CD4-positive, alpha-beta T cell treated with Interleukin-4 for 1 hour (primary cell): ENCODE measurements at regions not wholly inside any gene's neighbourhood (a gene's known extent, or its start where the extent isn't known, plus 50 kb on each side); places are given as distances from the start of the nearest gene placed in this dataset.
"Not testable (repeated sequence)": the region's sequence is repeated elsewhere in the genome, so short reads cannot be mapped to it uniquely, and the experiment has no call there.

Experiments
- DNase-seq, 2 donors: peaks; one replicate each; pipeline ENCODE4 v3.0.0-alpha.2; 2020 to 2022

DNA sequence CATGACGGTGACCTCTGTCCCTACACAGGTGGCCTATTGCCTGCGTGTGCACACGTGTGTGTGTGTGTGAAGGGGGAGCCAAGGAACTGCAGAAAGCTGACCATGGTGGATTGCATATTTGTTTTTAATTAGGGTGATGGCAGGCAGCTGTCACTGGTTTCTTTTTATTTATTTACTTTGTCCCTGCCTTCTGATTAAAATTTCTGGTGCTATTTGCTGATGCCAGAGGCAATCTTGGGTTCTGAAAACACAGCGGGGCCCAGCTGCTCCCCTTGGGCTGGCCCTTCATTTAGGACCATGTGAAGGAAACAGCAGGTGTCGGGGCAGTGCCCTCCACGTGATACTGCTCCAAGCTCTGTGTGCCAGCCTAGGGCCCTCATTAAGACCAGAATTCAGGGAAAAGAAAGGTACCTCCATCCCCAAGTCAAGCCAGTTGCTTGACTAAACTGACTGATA lies 71.3 kb upstream of the PODXL start:
- no peak for DNase-seq

DNA sequence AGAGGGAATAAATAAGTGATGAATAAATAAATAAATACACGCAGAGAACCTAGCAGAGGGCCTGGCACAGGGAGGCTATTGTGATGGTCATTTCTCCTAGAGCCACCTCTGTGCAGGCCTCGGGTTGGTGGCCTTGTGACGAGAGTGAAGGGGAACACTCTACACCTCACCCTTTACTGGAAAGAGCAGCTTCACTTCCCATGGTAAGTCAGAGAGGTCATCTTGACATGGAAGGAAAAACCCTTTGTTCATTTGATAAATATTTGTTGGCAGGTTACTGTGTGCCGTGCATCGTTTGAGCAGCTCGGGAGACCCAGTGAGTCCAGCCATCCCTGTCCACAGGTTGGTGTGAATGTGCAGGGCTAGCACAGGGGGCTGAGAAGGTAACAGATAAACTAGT lies 70.2 kb upstream of the PODXL start:
- no peak for DNase-seq

DNA sequence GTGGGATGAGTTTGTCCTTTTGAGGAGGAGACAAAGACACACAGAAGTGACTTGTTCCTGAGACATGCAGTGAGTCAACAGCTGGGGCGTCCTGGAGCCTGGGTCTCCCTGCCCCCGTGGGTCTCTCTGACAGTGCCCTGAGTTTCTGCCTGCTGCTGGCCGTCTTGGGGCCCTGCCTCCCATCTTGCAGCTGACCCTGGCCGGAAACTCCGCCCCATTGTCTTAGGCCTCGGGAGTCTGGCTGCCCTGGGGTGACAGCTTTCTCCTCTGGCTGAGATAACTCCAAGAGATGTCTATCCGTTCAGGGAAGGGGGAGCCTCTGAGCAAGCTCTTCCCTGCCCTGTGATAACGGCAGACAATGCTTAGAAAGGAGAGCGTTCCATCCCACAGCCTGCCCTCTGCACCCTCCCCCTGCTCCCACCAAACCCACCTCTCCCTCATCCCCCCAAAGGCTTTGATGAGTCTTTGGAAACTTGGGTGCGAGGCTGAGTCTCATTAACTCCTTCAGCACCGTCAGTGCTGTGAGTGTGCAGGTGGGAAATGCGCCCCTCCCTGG lies 69.5 kb upstream of the PODXL start:
- no peak for DNase-seq

DNA sequence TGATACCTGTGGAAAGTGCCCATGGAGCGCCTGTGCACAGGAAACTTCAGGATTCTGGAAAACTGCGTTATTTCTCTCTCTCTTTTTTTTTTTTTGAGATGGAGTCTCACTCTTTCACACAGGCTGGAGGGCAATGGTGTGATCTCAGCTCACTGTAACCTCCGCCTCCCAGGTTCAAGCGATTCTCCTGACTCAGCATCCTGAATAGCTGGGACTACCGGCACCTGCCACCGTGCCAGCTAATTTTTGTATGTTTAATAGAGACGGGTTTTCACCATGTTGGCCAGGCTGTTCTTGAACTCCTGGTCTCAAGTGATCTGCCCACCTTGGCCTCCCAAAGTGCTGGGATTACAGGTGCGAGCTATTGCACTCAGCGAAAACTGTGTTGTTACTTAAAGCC lies 68.9 kb upstream of the PODXL start:
- DNase-seq, result not testable (repeated sequence)

DNA sequence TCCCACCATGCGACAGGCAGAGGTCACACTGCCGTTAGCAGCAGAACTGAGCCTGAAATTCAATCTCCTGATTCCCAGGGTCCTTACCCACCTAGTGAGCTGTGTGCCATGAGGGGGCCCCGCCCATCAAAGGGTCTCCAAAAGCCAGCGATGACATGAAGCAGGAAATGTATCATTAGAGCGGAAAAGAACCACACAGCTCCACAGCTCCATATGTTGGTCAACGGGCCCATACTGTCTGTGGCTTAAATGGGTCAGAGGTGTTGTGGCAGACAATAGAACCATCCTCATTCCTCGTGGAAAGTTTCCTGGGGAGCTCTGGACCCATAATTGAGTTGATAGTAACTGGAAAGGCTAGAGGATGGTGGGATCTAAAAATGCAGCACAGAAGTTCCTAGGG lies 68.1 kb upstream of the PODXL start:
- no peak for DNase-seq

DNA sequence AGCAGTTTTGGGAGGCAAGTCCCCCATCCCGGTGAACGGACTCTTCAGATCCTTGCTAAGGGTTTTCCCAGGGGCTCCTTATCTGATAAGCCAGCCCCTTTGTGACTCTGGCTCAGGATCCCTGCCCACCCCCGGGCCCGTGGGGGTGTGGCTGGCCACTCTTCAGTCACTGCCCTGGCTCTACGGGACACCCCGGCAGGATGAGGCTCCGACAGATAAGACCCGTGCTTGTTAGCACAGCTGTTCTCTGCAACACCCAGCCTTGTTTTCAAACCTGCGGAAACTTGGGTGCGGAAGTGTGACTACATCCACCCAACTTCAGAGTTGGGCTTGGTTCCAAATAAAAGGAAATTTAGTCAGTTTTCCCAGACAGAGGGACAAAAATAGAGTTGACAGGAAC lies 66.7 kb upstream of the PODXL start:
- no peak for DNase-seq

DNA sequence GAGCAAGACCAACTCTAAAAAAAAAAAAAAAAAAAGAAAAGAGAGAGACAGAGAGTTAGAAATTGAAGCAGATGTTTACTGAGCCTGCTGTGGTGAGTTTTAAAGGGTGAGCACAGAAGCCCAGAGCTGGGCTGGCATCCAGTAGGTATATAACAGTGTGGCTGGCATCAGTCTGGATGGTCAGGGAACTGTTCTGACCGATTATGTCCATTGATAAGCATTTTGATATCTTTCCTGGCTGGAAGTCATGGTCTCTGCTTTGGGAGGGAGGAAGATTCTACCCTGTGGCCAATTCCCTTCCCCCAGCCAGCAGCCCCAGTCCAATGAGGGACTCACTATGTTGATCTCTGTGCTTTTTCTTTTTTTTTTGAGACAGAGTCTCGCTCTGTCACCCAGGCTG lies 65.2 kb upstream of the PODXL start:
- no peak for DNase-seq

DNA sequence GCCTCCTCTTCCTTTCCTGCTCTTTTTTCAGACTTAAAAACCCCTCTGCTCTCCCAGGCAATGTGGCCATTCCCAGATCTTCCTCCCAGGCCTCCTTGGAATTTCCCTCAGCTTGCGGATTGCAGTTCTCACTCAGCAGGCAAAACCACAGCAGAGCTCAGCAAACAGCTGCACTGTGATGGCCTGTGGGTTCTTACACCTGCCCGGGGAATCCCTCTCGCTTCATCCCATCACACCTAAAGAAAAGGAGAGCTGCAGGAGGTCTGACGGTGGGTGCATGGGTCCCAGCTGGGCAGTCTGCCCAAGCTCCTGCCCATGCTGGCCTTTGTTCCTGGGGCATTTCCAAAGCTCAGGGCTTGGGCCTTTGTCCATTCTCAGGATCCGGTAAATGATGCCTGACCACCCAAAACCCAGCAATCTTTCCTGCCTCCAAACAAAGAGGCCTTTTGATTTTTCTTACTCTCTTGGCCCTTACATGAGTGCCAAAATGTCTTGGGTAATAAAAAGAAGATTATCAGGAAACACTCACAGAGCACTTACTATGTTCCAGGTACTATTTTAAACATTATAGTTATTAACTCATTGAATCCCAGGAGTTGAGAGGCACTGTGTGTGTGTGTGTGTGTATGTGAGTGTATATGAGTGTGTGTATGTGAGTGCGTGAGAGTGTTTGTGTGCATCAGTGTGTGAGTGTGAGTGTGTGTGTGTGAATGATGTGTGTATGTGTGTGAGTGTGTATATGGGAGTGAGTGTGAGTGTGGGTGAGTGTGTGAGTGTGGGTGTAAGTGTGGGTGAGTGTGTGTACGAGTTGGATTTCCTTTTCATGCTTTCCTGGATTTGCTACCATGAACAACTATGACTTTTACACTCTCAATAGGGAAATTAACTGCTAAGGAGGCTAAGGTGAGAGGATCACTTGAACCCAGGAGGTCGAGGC lies 64.5 kb upstream of the PODXL start:
- no peak for DNase-seq

DNA sequence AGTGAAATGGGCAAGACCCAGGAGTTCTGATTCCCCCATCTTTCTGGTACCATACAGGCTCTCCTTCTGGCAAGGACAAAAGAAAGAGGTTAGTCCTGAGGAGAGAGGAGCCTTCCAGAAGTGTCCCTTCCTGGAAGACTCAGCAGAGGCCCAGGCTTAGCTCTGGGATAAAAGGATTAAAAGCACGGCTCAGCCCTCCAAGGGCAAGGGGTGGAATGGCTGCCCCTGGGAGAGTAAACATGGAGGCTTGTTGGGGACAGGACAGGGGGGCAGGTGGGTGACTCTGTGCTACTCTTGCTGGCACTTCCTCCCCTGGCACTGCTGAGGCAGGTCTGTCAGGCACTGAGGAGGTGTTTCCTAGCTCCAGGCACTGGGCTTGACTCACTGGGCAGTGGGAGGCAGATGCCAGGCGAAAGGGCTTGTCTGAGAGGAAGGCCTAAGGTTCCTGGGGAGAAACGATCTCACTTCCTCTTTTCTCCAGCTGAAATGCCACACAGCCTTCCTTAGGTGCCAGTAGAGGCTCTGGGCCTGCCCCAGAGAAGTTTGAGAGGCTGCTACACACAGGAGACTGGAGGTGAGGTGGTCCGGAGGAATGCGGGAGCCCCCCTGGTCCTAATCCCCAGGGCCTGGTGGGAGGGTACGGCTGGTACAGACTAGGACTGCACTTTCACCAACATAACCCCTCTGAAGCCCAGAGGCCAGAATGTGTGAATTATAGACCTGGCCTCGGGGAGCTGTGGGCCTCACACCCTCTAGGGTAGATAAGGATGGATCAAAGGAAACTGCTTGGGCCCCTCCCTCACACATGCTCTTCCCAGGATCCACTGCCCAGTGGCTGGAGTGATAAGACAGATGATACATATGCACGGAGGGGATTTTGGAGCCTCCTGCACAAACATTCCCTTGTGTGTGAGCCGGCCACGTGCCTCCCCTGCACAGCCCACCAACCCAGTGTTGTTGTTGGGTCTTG lies 63.2 kb upstream of the PODXL start:
- DNase-seq, result peak in 1 of 2 donors; percentile 14

DNA sequence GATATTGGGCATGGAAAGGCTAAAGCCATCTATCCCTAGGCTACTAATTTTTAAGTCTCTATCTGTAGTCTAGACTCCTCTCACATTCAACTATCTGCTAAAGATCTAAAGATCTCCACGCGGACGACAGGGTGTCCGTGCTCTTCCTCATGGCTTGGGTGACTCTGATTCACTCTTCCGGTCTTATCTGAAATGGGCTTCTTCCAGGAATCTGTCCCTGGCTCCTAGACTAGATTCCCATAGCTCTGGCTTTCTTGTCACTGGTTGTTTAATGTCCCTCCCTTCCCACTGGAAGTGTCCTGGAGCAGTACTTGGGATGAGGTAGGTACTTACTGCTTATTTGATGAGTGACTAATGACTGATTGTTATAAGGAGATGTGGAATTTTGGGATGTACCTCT lies 62.0 kb upstream of the PODXL start:
- DNase-seq, result no peak

DNA sequence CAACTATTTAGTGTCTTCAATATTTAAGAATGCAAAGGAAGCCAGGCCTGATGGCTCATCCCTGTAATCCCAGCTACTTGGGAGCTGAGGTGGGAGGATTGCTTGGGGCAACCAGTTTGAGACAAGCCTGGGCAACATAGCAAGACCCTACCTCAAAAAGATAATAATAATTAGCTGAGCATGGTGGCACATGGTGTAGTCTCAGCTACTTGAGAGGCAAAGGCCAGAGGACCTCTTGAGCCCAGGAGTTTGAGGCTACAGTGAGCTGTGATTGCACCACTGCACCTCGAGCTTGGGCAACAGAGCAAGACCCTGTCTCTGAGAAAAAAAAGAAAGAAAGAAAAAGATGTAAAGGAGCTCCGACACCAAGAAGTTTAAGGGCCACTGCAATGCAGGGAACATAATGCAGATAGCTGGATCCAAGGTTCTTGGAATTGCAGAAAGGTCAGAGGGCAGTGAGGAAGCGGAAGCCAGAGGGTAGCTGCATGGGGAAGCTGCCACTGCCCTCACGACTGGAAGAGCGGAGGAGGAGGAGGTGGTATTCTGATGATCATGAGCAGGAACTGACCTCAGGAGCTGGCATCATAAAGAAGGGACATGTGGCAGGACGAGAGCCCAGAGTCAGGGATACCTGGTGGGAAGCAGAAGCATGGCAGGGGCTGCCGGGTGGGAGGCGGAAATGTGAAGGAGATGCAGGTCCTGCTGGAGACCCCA lies 60.2 kb upstream of the PODXL start:
- DNase-seq, result no peak

DNA sequence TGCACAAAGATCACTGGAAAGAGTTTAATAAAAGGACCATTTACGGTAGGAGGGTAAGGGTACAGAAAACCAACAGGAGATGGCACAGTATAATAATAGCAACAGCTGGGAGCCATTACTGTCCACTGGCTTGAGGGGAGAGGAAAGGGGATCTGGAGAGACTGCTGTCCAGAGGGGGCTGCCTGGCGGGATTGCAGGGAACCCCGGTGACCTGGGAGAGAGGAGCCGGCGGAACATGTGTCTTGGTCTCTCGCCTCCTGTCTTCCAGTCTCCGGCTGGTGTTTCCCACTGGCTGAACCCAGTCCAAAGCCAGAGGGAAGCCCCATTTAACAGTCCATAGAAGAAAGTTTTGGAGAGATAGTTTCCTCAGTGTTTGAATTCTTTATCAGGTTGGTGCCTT lies 57.5 kb upstream of the PODXL start:
- no peak for DNase-seq

DNA sequence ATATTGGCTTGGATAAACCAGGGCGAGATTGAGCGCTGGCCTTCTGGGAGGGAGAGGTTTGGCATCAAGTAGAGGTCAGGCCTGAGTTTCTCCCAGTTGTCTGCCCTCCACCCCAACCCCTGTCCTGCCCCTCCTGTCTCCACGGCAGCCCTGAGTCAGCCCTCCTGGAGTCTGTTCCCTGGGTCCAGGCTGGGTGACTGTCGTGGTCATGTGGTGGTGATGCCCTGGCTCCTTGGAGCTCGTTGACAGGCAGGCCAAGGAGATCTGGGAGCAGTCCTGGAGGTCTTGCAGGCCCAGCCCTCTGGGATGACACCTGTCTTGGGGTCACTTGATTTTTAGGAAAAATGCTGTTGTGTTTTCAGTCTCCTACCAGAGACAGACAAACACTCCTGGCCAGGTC lies 53.6 kb upstream of the PODXL start:
- DNase-seq, result no peak

DNA sequence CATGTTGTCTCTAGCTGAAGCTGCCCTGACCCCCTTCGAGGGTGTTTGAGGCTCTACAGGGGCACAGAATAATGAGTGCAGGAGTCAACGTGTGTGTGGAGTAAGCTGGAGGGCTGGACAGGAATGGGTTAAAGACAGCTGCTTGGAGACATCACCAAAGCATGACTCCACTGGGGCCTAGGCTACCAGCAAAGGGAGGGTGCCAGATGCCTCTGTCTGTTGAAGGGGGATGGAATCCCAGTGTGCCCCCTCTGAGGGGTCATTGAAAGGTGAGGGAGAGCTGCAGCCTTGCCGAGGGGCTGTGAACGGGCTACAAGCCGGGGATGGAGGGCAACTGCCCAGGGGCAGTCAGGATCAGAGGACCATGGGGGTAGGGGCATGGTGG lies 51.7 kb upstream of the PODXL start:
- DNase-seq, result no peak

DNA sequence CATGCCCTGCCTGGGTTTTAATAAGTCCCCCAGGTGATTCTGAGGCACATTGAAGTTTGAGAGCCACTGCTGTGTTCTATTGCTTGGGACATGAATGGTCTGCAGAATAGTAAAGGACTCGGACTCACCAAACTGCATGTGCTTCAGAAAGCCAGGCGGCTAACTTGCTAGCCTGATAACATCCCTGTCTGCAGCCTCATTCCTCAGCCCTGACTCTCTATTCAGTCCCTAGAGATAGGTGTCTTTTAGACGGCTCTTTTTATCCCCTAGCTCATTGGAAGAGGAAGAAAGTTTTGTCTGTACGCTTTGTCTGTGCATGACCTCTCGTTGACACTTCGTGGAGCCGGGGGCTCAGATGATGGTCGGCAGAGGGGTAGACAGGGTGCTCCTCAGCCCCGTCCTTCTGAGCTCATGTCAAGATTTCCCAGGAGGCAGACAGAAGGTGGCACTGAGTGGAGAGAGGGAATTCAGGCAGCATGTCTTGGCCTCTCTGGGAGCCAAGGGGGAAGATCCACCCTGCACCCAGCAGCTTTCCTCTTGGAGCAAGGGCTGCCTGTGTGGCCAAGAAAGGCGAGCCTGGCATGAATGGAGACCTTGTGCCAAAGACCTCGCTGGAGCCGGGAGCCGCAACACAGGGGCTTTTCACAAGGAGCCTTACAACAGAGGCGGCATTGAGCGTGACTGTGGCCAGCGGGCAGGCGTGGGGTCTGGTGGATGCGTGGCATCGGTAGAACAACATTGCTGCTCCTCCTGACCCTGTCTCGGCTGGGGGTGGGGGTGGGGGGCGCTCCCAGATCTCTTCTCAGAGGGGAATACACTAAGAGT lies 51.1 kb upstream of the PODXL start:
- DNase-seq, result no peak

DNA sequence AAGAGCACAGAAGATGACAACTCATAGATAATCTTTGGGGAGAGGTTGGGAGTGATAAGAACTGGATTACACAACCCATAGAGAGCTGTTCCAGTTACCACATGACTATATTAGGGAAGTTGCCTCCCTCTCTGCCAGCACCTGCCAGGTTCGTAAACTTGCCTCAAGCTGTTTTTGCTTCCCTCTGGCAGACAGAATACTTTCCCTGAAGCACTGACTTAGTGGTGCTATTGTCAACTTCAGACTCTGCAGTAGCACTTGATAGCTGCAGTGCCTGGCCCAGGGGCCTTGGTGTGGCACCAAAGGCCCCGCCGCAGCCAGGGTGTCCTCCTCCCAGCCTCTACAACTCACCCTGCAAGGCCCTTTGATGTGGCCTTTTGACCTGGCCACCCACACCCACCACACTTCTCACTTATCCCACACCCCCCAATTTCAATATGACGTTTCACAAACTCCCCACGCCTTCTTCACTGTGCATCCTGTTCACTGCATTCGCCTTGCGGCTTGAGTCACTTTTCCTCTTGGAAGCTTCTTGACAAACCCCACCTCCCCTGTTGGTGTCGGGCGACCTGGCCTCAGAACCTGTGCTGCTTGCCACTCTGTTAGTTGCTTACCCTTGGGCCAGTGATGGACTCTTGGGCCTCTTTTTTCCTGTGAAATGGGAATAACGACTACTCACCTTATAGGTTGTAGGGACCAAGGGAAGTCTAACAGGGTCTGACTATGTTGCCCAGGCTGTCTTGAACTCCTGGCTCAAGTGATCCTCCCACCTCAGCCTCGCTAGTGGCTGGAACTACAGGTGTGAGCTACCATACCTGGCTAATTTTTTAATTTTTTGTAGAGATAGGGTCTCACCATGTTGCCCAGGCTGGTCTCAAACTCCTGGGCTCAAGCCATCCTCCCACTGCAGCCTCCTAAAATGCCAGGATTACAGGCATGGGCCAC lies 50.2 kb upstream of the PODXL start:
- no peak for DNase-seq
